Kidney (tissue), 13 donors: ENCODE measurements at regions not wholly inside any gene's neighbourhood (a gene's known extent, or its start where the extent isn't known, plus 50 kb on each side); places are given as distances from the start of the nearest gene placed in this dataset.

Source experiments
- DNase-seq, 5 donors: peaks; one replicate each; pipeline ENCODE4 v3.0.0-alpha.2; 2013 to 2020
- FAIRE-seq: peaks from 2 replicates; lab custom pipeline; 2012; peaks lifted over from hg19 to GRCh38; lab: Jason Lieb, UNC
- H3K27ac ChIP-seq, 2 donors: one replicate each; pipeline ENCODE4 v1.7.0; 2013; ENCODE audit warnings: low read depth in 2 of 2, low read length in 2 of 2, inconsistent platforms in 1 of 2
- H3K27me3 ChIP-seq: one replicate; pipeline ENCODE4 v1.7.1; 2013; ENCODE audit warnings: low read length, inconsistent platforms; ENCODE audit not compliant: control insufficient read depth, insufficient read depth
- H3K36me3 ChIP-seq, 3 donors: one replicate each; pipeline versions ENCODE4 v1.7.0 to v1.7.1; 2013; ENCODE audit warnings: low read length in 3 of 3, control low read depth in 1 of 3, inconsistent platforms in 1 of 3; ENCODE audit not compliant: insufficient read depth in 3 of 3, control insufficient read depth in 2 of 3
- H3K4me1 ChIP-seq, 3 donors: one replicate each; pipeline versions ENCODE4 v1.7.0 to v1.7.1; 2013; ENCODE audit warnings: low read length in 3 of 3, inconsistent platforms in 1 of 3, low read depth in 1 of 3; ENCODE audit not compliant: control insufficient read depth in 2 of 3, insufficient read depth in 2 of 3
- H3K4me3 ChIP-seq, 3 donors: one replicate each; pipeline versions ENCODE4 v1.7.0 to v1.8.1; 2013; ENCODE audit warnings: low read length in 3 of 3, control low read depth in 1 of 3, inconsistent platforms in 1 of 3
- H3K9ac ChIP-seq, 3 donors: one replicate each; pipeline versions ENCODE4 v1.7.0 to v1.7.1; 2013; ENCODE audit warnings: low read length in 3 of 3, control low read depth in 1 of 3, inconsistent platforms in 1 of 3
- H3K9me3 ChIP-seq, 3 donors: one replicate each; pipeline versions ENCODE4 v1.7.0 to v1.7.1; 2013; ENCODE audit warnings: low read length in 3 of 3, control low read depth in 1 of 3, inconsistent platforms in 1 of 3; ENCODE audit not compliant: control insufficient read depth in 2 of 3, insufficient read depth in 1 of 3
- intact Hi-C: fragments of 100-400 bp; cut with DNase I; formaldehyde crosslinking; loops from one replicate; pipeline ENCODE4 v1.11.1; 2022
- TF ChIP-seq, protein P1 (sequence below): IDR thresholded peaks from 3 replicates; pipeline ENCODE4 v1.5.1; 2012; ENCODE audit warnings: mild to moderate bottlenecking, moderate library complexity, borderline replicate concordance; ENCODE audit not compliant: insufficient read depth; ENCODE audit errors: extremely low read depth
- donor health status: control.
- donor health status: control.
- donor health status: control.
- donor health status: control.
- donor health status: control.
- donor health status: DM: yes; HTN: yes; CAD: no.
- donor health status: Normal renal cell carcinoma (clear cell type).

DNA sequence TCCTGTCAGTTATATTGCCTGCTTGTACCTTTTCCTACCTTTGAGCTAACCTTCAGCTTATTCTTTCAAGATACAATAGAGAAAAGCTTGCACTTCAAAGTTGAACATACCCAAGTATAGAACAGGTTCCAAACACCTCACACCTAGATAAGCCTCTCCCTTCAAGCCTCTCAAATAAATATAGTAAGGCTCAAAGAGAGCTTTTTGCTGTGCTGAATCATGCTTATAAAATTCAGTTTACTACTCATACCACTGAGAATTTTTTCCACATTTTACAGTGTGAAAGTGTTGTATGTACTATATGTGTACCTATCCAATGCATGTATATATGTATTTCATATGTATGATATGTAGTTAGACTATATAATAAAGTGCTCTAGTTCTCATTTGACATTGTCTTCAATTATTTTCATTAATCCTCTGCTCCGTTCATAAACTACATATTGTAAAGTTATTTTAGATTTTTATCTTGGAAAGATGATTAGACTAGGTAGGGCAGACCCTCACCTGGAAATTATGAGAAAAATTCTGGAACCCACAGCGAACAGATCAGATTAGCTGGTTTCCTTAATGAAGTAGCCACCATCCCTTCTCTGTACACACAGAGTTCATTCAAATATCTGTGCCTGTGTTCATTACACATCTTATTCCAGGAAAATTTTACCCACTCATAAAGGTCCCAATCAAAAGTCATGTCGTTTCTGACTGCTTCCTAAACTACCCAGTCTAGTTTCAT lies 149.2 kb upstream of the RGMB start:
- H3K27ac ChIP-seq, result no peak overlapping the region
- intact Hi-C loops, result no loop called here
- H3K27me3 ChIP-seq, result no peaks in the 10 kb centered on the region
- TF ChIP-seq, protein P1, sequence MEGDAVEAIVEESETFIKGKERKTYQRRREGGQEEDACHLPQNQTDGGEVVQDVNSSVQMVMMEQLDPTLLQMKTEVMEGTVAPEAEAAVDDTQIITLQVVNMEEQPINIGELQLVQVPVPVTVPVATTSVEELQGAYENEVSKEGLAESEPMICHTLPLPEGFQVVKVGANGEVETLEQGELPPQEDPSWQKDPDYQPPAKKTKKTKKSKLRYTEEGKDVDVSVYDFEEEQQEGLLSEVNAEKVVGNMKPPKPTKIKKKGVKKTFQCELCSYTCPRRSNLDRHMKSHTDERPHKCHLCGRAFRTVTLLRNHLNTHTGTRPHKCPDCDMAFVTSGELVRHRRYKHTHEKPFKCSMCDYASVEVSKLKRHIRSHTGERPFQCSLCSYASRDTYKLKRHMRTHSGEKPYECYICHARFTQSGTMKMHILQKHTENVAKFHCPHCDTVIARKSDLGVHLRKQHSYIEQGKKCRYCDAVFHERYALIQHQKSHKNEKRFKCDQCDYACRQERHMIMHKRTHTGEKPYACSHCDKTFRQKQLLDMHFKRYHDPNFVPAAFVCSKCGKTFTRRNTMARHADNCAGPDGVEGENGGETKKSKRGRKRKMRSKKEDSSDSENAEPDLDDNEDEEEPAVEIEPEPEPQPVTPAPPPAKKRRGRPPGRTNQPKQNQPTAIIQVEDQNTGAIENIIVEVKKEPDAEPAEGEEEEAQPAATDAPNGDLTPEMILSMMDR, result no peak
- no peaks in the 10 kb centered on the region for H3K9me3 ChIP-seq
- H3K36me3 ChIP-seq, result no peaks in the 10 kb centered on the region
- no peak overlapping the region for H3K4me3 ChIP-seq
- no peak overlapping the region for H3K9ac ChIP-seq
- DNase-seq (no peak), FAIRE-seq (no peak)
- no peaks in the 10 kb centered on the region for H3K4me1 ChIP-seq

DNA sequence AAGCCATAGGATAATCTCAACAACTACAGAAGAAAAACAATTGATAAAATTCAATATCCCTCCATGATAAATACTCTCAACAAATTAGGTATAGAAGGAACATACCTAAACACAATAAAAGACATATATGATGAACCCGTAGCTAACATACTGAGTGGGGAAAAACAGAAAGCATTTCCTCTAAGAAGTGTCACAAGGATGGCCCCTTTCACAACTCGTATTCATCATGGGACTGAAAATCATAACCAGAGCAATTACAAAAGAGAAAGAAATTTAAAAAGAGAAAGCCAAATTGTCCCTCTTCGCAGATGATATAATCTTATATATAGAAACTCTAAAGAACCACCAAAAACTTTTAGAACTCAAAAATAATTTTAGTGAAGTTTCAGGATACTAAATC lies 146.3 kb upstream of the RGMB start:
- no peak for FAIRE-seq
- TF ChIP-seq, protein P1, result no peak

DNA sequence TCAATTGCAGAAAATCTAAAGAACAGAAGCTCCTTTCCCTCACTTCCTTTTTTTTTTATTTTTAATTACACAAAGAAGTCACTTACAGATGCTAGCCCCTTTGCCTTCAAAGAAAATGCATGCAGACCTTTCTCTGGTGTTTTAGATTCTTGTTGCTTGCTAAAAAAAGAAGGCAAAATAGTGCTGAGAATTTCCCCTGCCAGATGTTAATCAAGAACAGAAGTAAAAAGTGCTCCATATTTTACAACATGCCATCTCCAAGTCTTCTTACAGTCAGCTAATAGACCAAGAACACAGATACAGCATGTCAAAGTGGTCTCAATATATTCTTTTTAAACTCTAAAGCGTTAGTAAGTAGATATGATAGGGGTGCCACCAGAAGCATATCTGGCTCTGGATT lies 142.8 kb upstream of the RGMB start:
- no peak overlapping the region for H3K4me3 ChIP-seq
- H3K36me3 ChIP-seq, result no peaks in the 10 kb centered on the region
- no peaks in the 10 kb centered on the region for H3K9me3 ChIP-seq
- intact Hi-C loops, result no loop called here
- no peak overlapping the region for H3K9ac ChIP-seq
- TF ChIP-seq, protein P1, result no peak
- no peaks in the 10 kb centered on the region for H3K4me1 ChIP-seq
- DNase-seq (no peak), FAIRE-seq (no peak)
- no peaks in the 10 kb centered on the region for H3K27me3 ChIP-seq
- no peak overlapping the region for H3K27ac ChIP-seq

More for the DNA sequence above, 146.3 kb upstream of the RGMB start:
- Histone ChIP-seq H3K4me1 (no peaks in the 10 kb centered on the region), H3K27ac (no peak overlapping the region), H3K27me3 (no peaks in the 10 kb centered on the region), H3K36me3 (no peaks in the 10 kb centered on the region), H3K9ac (no peak overlapping the region), H3K4me3 (no peak overlapping the region), H3K9me3 (no peaks in the 10 kb centered on the region)
- DNase-seq, result no peak
- intact Hi-C loops, result no loop called here
